Type B pancreatic cell (in vitro differentiated cells): ENCODE measurements at regions not wholly inside any gene's neighbourhood (a gene's known extent, or its start where the extent isn't known, plus 50 kb on each side); places are given as distances from the start of the nearest gene placed in this dataset.

Source experiments
- DNase-seq: peaks from one replicate; pipeline ENCODE4 v3.0.0; 2021; ENCODE audit warnings: mixed read lengths; ENCODE audit not compliant: unreplicated experiment; ENCODE audit errors: extremely low spot score
- H3K27ac Mint-ChIP-seq: 2 replicates; pipeline ENCODE4 v1.8.0; 2021; ENCODE audit warnings: mild to moderate bottlenecking, mixed read lengths
- H3K27me3 Mint-ChIP-seq: 2 replicates; pipeline ENCODE4 v1.8.0; 2021; ENCODE audit warnings: mixed read lengths
- H3K36me3 Mint-ChIP-seq: 2 replicates; pipeline ENCODE4 v1.8.0; 2021; ENCODE audit warnings: mixed read lengths
- H3K4me1 Mint-ChIP-seq: one replicate; pipeline ENCODE4 v1.8.0; 2021; ENCODE audit warnings: mixed read lengths; ENCODE audit not compliant: unreplicated experiment
- H3K4me3 Mint-ChIP-seq: 2 replicates; pipeline ENCODE4 v1.8.0; 2021; ENCODE audit warnings: mild to moderate bottlenecking, mixed read lengths
- H3K9me3 Mint-ChIP-seq: 2 replicates; pipeline ENCODE4 v1.8.0; 2021; ENCODE audit warnings: mixed read lengths
- TF ChIP-seq, protein P1 (sequence below): fragments of 200-600 bp; sonication (generic); conservative IDR thresholded peaks from 2 replicates; pipeline ENCODE4 v1.5.0; 2021; ENCODE audit warnings: antibody characterized with exemption, mild to moderate bottlenecking

- H3K27ac Mint-ChIP-seq: no peak overlapping the region
- peaks cover 17% of the 10 kb centered on the region for H3K4me1 Mint-ChIP-seq
- no peaks in the 10 kb centered on the region for H3K9me3 Mint-ChIP-seq
- no peaks in the 10 kb centered on the region for H3K36me3 Mint-ChIP-seq
- peaks cover 12% of the 10 kb centered on the region for H3K27me3 Mint-ChIP-seq
- DNase-seq: no peak
- TF ChIP-seq, protein P1, sequence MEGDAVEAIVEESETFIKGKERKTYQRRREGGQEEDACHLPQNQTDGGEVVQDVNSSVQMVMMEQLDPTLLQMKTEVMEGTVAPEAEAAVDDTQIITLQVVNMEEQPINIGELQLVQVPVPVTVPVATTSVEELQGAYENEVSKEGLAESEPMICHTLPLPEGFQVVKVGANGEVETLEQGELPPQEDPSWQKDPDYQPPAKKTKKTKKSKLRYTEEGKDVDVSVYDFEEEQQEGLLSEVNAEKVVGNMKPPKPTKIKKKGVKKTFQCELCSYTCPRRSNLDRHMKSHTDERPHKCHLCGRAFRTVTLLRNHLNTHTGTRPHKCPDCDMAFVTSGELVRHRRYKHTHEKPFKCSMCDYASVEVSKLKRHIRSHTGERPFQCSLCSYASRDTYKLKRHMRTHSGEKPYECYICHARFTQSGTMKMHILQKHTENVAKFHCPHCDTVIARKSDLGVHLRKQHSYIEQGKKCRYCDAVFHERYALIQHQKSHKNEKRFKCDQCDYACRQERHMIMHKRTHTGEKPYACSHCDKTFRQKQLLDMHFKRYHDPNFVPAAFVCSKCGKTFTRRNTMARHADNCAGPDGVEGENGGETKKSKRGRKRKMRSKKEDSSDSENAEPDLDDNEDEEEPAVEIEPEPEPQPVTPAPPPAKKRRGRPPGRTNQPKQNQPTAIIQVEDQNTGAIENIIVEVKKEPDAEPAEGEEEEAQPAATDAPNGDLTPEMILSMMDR: no peak
- peak overlapping the region; percentile 35 for H3K4me3 Mint-ChIP-seq
Measured at GRCh38 chr5:61627531-61627930, 295.5 kb downstream of the ZSWIM6 start.

GRCh38 chr5:61630908-61631307 is 298.9 kb downstream of the ZSWIM6 start:
- Mint-ChIP-seq H3K9me3 (peaks cover 4% of the 10 kb centered on the region), H3K4me3 (no peak overlapping the region), H3K27me3 (peaks cover 5% of the 10 kb centered on the region), H3K27ac (no peak overlapping the region), H3K36me3 (no peaks in the 10 kb centered on the region), H3K4me1 (peaks cover 7% of the 10 kb centered on the region)
- TF ChIP-seq, protein P1: no peak
- no peak for DNase-seq

- no peak overlapping the region for H3K4me3 Mint-ChIP-seq
- H3K27ac Mint-ChIP-seq: no peak overlapping the region
- H3K4me1 Mint-ChIP-seq: peaks cover 11% of the 10 kb centered on the region
- H3K27me3 Mint-ChIP-seq: peaks cover 5% of the 10 kb centered on the region
- TF ChIP-seq, protein P1: no peak
- no peak for DNase-seq
- H3K36me3 Mint-ChIP-seq: no peaks in the 10 kb centered on the region
- peaks cover 4% of the 10 kb centered on the region for H3K9me3 Mint-ChIP-seq
Measured at GRCh38 chr5:61631438-61631941, 299.4 kb downstream of the ZSWIM6 start.

- no peak for DNase-seq
- peaks cover 4% of the 10 kb centered on the region for H3K9me3 Mint-ChIP-seq
- no peak overlapping the region for H3K27ac Mint-ChIP-seq
- TF ChIP-seq, protein P1: no peak
- H3K36me3 Mint-ChIP-seq: no peaks in the 10 kb centered on the region
- peaks cover 17% of the 10 kb centered on the region for H3K4me1 Mint-ChIP-seq
- no peak overlapping the region for H3K4me3 Mint-ChIP-seq
- H3K27me3 Mint-ChIP-seq: peaks cover 5% of the 10 kb centered on the region
Measured at GRCh38 chr5:61632064-61632463, 300.0 kb downstream of the ZSWIM6 start.

DNA sequence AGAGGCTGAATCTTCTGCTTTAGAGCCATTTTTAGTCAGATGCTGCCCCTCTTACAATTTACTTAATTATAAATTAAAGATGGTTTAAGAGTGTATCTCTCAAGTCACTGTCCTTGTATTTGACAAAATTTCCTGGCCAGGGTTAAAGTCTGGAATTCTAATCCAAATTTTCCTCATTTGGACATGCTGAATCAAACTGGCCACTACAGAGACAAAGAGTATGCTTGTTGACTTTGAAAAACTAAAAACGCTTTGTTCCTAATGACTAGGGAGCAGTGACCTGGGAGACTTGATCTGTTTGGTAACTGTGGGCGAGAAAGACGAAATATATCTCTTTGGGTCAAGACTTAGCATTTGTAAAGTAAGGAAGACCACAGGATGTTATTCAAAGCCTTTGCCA is 303.2 kb downstream of the ZSWIM6 start:
- TF ChIP-seq, protein P1: no peak
- H3K9me3 Mint-ChIP-seq: peaks cover 4% of the 10 kb centered on the region
- no peak for DNase-seq
- H3K4me3 Mint-ChIP-seq: no peak overlapping the region
- H3K36me3 Mint-ChIP-seq: no peaks in the 10 kb centered on the region
- H3K4me1 Mint-ChIP-seq: peaks cover 31% of the 10 kb centered on the region
- no peaks in the 10 kb centered on the region for H3K27me3 Mint-ChIP-seq
- no peak overlapping the region for H3K27ac Mint-ChIP-seq

DNA sequence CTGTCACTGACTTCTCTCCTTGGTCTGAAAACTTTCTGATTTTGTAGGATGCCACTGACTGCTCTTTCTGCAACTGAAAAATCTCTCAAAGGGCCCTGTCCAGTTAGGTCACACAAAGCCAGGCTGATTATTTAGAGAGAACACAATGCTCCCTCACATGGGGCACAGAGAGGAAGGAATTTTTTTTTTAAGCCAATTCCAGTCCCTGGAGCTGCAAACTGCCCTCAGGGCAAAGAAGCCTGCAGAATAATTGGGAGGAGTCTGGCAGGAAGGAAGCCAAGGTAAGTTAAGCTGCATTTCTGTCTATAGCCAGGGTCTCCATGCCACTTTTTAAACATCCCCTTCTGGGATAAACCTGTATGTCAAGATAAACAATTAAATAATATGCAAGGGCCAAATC is 305.5 kb downstream of the ZSWIM6 start:
- Mint-ChIP-seq H3K9me3 (peaks cover 4% of the 10 kb centered on the region), H3K36me3 (no peaks in the 10 kb centered on the region), H3K27ac (no peak overlapping the region), H3K4me1 (peaks cover 32% of the 10 kb centered on the region), H3K4me3 (peak overlapping the region; percentile 27), H3K27me3 (peaks cover 4% of the 10 kb centered on the region)
- TF ChIP-seq, protein P1: no peak
- no peak for DNase-seq
